ENCODE measurements at regions not wholly inside any gene's neighbourhood (a gene's known extent, or its start where the extent isn't known, plus 50 kb on each side); places are given as distances from the start of the nearest gene placed in this dataset.
A peak's percentile ranks its signal among the peaks of the same experiment; 100 is the strongest.

GRCh38 chr14:100638211-100638855 lies 51.1 kb upstream of the BEGAIN start:
- ATAC-seq (ENCODE audit: poor library complexity) (no peak), DNase-seq (no peak)
- intact Hi-C loops (cut with DNase I) = no loop called here

- no peak for DNase-seq
These were observed 52.1 kb upstream of the BEGAIN start for GRCh38 chr14:100639280-100639679.

GRCh38 chr14:100640471-100641273 lies 53.5 kb upstream of the BEGAIN start:
- no peak for DNase-seq
- ATAC-seq (ENCODE audit: poor library complexity) = no peak
- intact Hi-C loops (cut with DNase I) = loop anchor here (10.0 kb wide), 1 partner anchor 256 kb away; no protein-coding TSS in a partner anchor

More at GRCh38 chr14:100639280-100639679, 52.1 kb upstream of the BEGAIN start:
- intact Hi-C loops (cut with DNase I) = no loop called here
- no peak for ATAC-seq (ENCODE audit: poor library complexity)

GRCh38 chr14:100641274-100641860 lies 54.1 kb upstream of the BEGAIN start:
- ATAC-seq (ENCODE audit: poor library complexity) (no peak), DNase-seq (no peak)
- intact Hi-C loops (cut with DNase I) = loop anchor here (10.0 kb wide), 1 partner anchor 257 kb away; no protein-coding TSS in a partner anchor

- ATAC-seq (ENCODE audit: poor library complexity) (no peak), DNase-seq (no peak)
- intact Hi-C loops (cut with DNase I) = loop anchor here (10.0 kb wide), 1 partner anchor 259 kb away; no protein-coding TSS in a partner anchor
These were observed 56.2 kb upstream of the BEGAIN start for GRCh38 chr14:100643426-100643825.

- intact Hi-C loops (cut with DNase I) = loop anchor here (10.0 kb wide), 1 partner anchor 260 kb away; no protein-coding TSS in a partner anchor
- ATAC-seq (ENCODE audit: poor library complexity) (no peak), DNase-seq (no peak)
These were observed 57.2 kb upstream of the BEGAIN start for GRCh38 chr14:100644383-100644782.

GRCh38 chr14:100644784-100645183 lies 57.6 kb upstream of the BEGAIN start:
- no peak for DNase-seq
- no peak for ATAC-seq (ENCODE audit: poor library complexity)
- intact Hi-C loops (cut with DNase I) = loop anchor here (10.0 kb wide), 1 partner anchor 260 kb away; no protein-coding TSS in a partner anchor

- intact Hi-C loops (cut with DNase I) = loop anchor here (10.0 kb wide), 1 partner anchor 261 kb away; no protein-coding TSS in a partner anchor
- DNase-seq (peak; percentile 86), ATAC-seq (ENCODE audit: poor library complexity) (peak; percentile 93)
These were observed 58.2 kb upstream of the BEGAIN start for GRCh38 chr14:100645196-100645981.

- ATAC-seq (ENCODE audit: poor library complexity) (no peak), DNase-seq (no peak)
- intact Hi-C loops (cut with DNase I) = loop anchor here (10.0 kb wide), 1 partner anchor 261 kb away; no protein-coding TSS in a partner anchor
These were observed 58.7 kb upstream of the BEGAIN start for GRCh38 chr14:100645982-100646314.

- ATAC-seq (ENCODE audit: poor library complexity) (no peak), DNase-seq (no peak)
- intact Hi-C loops (cut with DNase I) = loop anchor here (10.0 kb wide), 1 partner anchor 264 kb away; no protein-coding TSS in a partner anchor
These were observed 61.4 kb upstream of the BEGAIN start for GRCh38 chr14:100648474-100649172.

- DNase-seq = no peak
- intact Hi-C loops (cut with DNase I) = loop anchor here (10.0 kb wide), 1 partner anchor 264 kb away; no protein-coding TSS in a partner anchor
- ATAC-seq (ENCODE audit: poor library complexity) = no peak
These were observed 61.9 kb upstream of the BEGAIN start for GRCh38 chr14:100649173-100649519.

GRCh38 chr14:100651999-100652508 lies 64.8 kb upstream of the BEGAIN start:
- no peak for DNase-seq
- ATAC-seq (ENCODE audit: poor library complexity) = no peak
- intact Hi-C loops (cut with DNase I) = loop anchor here (5.0 kb wide), 1 partner anchor 210 kb away; no protein-coding TSS in a partner anchor

- DNase-seq (no peak), ATAC-seq (ENCODE audit: poor library complexity) (no peak)
- intact Hi-C loops (cut with DNase I) = loop anchor here (5.0 kb wide), 1 partner anchor 210 kb away; no protein-coding TSS in a partner anchor
These were observed 65.5 kb upstream of the BEGAIN start for GRCh38 chr14:100652744-100653143.

GRCh38 chr14:100653409-100653808 lies 66.2 kb upstream of the BEGAIN start:
- intact Hi-C loops (cut with DNase I) = loop anchor here (5.0 kb wide), 1 partner anchor 211 kb away; no protein-coding TSS in a partner anchor
- DNase-seq (no peak), ATAC-seq (ENCODE audit: poor library complexity) (no peak)

- intact Hi-C loops (cut with DNase I) = loop anchor here (5.0 kb wide), 1 partner anchor 212 kb away; no protein-coding TSS in a partner anchor
- DNase-seq (no peak), ATAC-seq (ENCODE audit: poor library complexity) (no peak)
These were observed 67.0 kb upstream of the BEGAIN start for GRCh38 chr14:100654025-100654813.

- intact Hi-C loops (cut with DNase I) = loop anchor here (5.0 kb wide), 1 partner anchor 213 kb away; no protein-coding TSS in a partner anchor
- ATAC-seq (ENCODE audit: poor library complexity) = peak; percentile 69
- DNase-seq = no peak
These were observed 67.9 kb upstream of the BEGAIN start for GRCh38 chr14:100654814-100655740.
